GM12878 (cell line): ENCODE measurements at regions not wholly inside any gene's neighbourhood (a gene's known extent, or its start where the extent isn't known, plus 50 kb on each side); places are given as distances from the start of the nearest gene placed in this dataset.
A peak's percentile ranks its signal among the peaks of the same experiment; 100 is the strongest.

Experiments used
- ATAC-seq: fragments of 200-7000 bp; cut with Tn5 transposase; 3 replicates; pipeline ENCODE4 v1.9.1; 2020; ENCODE audit warnings: mild to moderate bottlenecking, moderate library complexity
- BruUV-seq: library from RNA; stranded (reverse); fragments of 400-500 nt; replicated peaks from 2 replicates; lab custom pipeline; 2021; lab: Mats Ljungman, UMichigan
- CTCF ChIA-PET: fragments of 300-600 bp; sonication (Branson Sonifier 250); formaldehyde crosslinking; extraction: SDS; loops from one replicate; lab custom pipeline; 2021; ENCODE audit warnings: inconsistent platforms; lab: Yijun Ruan, JAX
- POLR2A ChIA-PET: fragments of 350-600 bp; formaldehyde crosslinking; extraction: SDS; loops from one replicate; lab custom pipeline; 2021; ENCODE audit warnings: inconsistent platforms; lab: Charles Lee
- RAD21 ChIA-PET: fragments of 300-600 bp; sonication (Branson Sonifier 250); formaldehyde crosslinking; loops from one replicate; lab custom pipeline; 2023; ENCODE audit warnings: antibody characterized with exemption; ENCODE audit not compliant: unreplicated experiment; lab: Charles Lee
- SMC1A ChIA-PET: fragments of 300-600 bp; sonication (Branson Sonifier 250); formaldehyde crosslinking; loops from one replicate; lab custom pipeline; 2023; ENCODE audit not compliant: unreplicated experiment, uncharacterized antibody; lab: Charles Lee
- DNase-seq: peaks from one replicate; pipeline ENCODE4 v3.0.0-alpha.2; 2011; ENCODE audit warnings: low read depth, low spot score
- FAIRE-seq: peaks from 3 replicates; lab custom pipeline; 2011; peaks lifted over from hg19 to GRCh38; lab: Jason Lieb, UNC
- H2AFZ ChIP-seq: 2 replicates; pipeline ENCODE4 v1.6.0; 2011; ENCODE audit warnings: low read depth, low read length, control low read depth; ENCODE audit not compliant: control insufficient read depth
- H3K27ac ChIP-seq: 2 replicates; pipeline ENCODE4 v1.5.1; 2011; ENCODE audit warnings: control low read depth; ENCODE audit not compliant: control insufficient read depth, insufficient read depth
- H3K27me3 ChIP-seq, 2 experiments: replicated peaks in 1 of 2; 2 replicates each; pipeline versions ENCODE4 v1.6.0 to v1.6.1; 2011; ENCODE audit warnings: low read length in 1 of 2; ENCODE audit not compliant: control insufficient read depth in 2 of 2, insufficient read depth in 2 of 2
- H3K36me3 ChIP-seq, 2 experiments: 2 replicates each; pipeline ENCODE4 v1.5.1; 2011; ENCODE audit warnings: low read length in 1 of 2; ENCODE audit not compliant: control insufficient read depth in 2 of 2, insufficient read depth in 2 of 2
- H3K4me1 ChIP-seq: 2 replicates; pipeline ENCODE4 v1.6.1; 2011; ENCODE audit warnings: mild to moderate bottlenecking, low read length, moderate library complexity, mixed read lengths; ENCODE audit not compliant: control insufficient read depth, insufficient read depth
- H3K4me2 ChIP-seq: 2 replicates; pipeline ENCODE4 v1.6.0; 2011; ENCODE audit warnings: control low read depth; ENCODE audit not compliant: control insufficient read depth, insufficient read depth
- H3K4me3 ChIP-seq: fragments of 200-600 bp; sonication (generic); 2 replicates; pipeline ENCODE4 v1.5.1; 2016
- H3K79me2 ChIP-seq: 2 replicates; pipeline ENCODE4 v1.6.0; 2011; ENCODE audit warnings: low read length; ENCODE audit not compliant: control insufficient read depth, insufficient read depth
- H3K9ac ChIP-seq: 2 replicates; pipeline ENCODE4 v1.8.0; 2011; ENCODE audit warnings: low read length, control low read depth, mixed read lengths; ENCODE audit not compliant: control insufficient read depth, insufficient read depth
- H3K9me3 ChIP-seq: replicated peaks from 3 replicates; pipeline ENCODE4 v1.5.1; 2011; ENCODE audit warnings: mild to moderate bottlenecking, low read length; ENCODE audit not compliant: control insufficient read depth, insufficient read depth
- H4K20me1 ChIP-seq: 2 replicates; pipeline ENCODE4 v1.6.0; 2011; ENCODE audit not compliant: control insufficient read depth, insufficient read depth
- HDAC2 ChIP-seq: fragments of 200-600 bp; sonication (generic); IDR thresholded peaks from 2 replicates; pipeline ENCODE4 v1.6.1; 2017
- LARP7 ChIP-seq: fragments of 450-650 bp; IDR thresholded peaks from 2 replicates; pipeline ENCODE4 v1.6.1; 2017; ENCODE audit warnings: mild to moderate bottlenecking
- MAX ChIP-seq: IDR thresholded peaks from 2 replicates; pipeline ENCODE4 v1.6.1; 2012; ENCODE audit warnings: low read depth, low read length, improper control_type of control experiment
- PAX8 ChIP-seq: fragments of 450-650 bp; IDR thresholded peaks from 2 replicates; pipeline ENCODE4 v1.6.1; 2017; ENCODE audit warnings: mild to moderate bottlenecking, moderate library complexity
- POLR2AphosphoS5 ChIP-seq: IDR thresholded peaks from 2 replicates; pipeline ENCODE4 v1.6.1; 2011; ENCODE audit warnings: mild to moderate bottlenecking, low read length, inconsistent platforms
- TARDBP ChIP-seq: IDR thresholded peaks from 2 replicates; pipeline ENCODE4 v1.6.1; 2016; ENCODE audit warnings: borderline replicate concordance
- WGBS: methylation state at CpG from one replicate; pipeline ENCODE4 v1.1.6; 2016; ENCODE audit warnings: low lambda C conversion rate; ENCODE audit not compliant: insufficient replicate concordance, insufficient coverage; ENCODE audit errors: missing lambda C conversion rate; 5-methylcytosine and 5-hydroxymethylcytosine counted together
- in situ Hi-C: fragments of 300-500 bp; cut with MboI; formaldehyde crosslinking; loops from 9 replicates; pipeline ENCODE4 v1.14.3; 2018; ENCODE audit warnings: mixed read lengths
- intact Hi-C: fragments of 100-400 bp; cut with micrococcal nuclease; formaldehyde crosslinking; loops from one replicate; pipeline ENCODE4 v1.14.2; 2022; ENCODE audit not compliant: unreplicated experiment

GRCh38 chr14:105837349-105838063, 311.1 kb downstream of the TMEM121 start:
- Histone ChIP-seq H3K9me3 (no peaks in the 10 kb centered on the region), H3K27me3 (no peaks in the 10 kb centered on the region), H3K27ac (no peak overlapping the region), H3K4me3 (no peak overlapping the region), H3K9ac (no peak overlapping the region), H4K20me1 (no peaks in the 10 kb centered on the region), H3K36me3 (peaks cover 0 to 11% of the 10 kb centered on the region in 2 experiments; a peak in 2 of 4 replicates), H2AFZ (no peak overlapping the region), H3K4me2 (no peak overlapping the region), H3K79me2 (no peaks in the 10 kb centered on the region), H3K4me1 (no peaks in the 10 kb centered on the region)
- no CpG with 5 or more reads among the region's 20 CpGs for WGBS
- POLR2A ChIA-PET: no interaction called here
- RAD21 ChIA-PET: no interaction called here
- in situ Hi-C loops: no loop called here
- TF ChIP-seq LARP7 (no peak), HDAC2 (no peak), POLR2AphosphoS5 (peak; percentile 62; the same call in 1 of the 2 replicates), MAX (no peak)
- FAIRE-seq: no peak
- DNase-seq: no peak
- SMC1A ChIA-PET: no interaction called here
- CTCF ChIA-PET: interaction anchor here (1.6 kb wide), 1 partner anchor 440 kb away, joined by 5 read pairs; no protein-coding TSS in a partner anchor
- ATAC-seq: no peak
- intact Hi-C loops: loop anchor here (5.0 kb wide), 1 partner anchor 535 kb away; no protein-coding TSS in a partner anchor
- no TSS peak for BruUV-seq

DNA sequence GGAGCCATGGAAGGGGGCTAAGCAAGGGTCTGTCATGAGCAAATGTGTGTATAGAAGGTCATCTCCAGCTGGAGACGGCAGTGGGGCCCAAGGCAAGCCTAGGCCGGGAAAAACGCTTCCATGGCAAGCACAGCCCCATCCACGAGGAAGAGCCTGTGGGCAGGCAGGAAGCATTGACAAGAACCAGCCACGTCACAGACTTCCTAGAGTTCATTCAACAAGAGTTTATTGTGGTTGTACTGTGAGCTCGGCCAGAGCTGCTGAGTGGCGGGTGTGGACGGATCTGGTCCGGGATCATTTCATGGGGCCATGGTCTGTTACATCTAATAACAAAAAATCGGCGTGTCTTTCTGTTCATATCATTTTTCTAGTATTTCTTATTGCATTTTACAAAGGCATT, 311.7 kb downstream of the TMEM121 start:
- H3K9me3 ChIP-seq: no peaks in the 10 kb centered on the region
- H3K79me2 ChIP-seq: no peaks in the 10 kb centered on the region
- no peaks in the 10 kb centered on the region for H3K4me1 ChIP-seq
- no peak for FAIRE-seq
- H3K27ac ChIP-seq: no peak overlapping the region
- no TSS peak for BruUV-seq
- TF ChIP-seq PAX8: no peak
- TF ChIP-seq TARDBP: no peak
- TF ChIP-seq, all 136 proteins: peak for 0
- Histone ChIP-seq H4K20me1 (no peaks in the 10 kb centered on the region), H2AFZ (no peak overlapping the region), H3K4me3 (no peak overlapping the region), H3K27me3 (no peaks in the 10 kb centered on the region), H3K36me3 (peaks cover 0 to 11% of the 10 kb centered on the region in 2 experiments; a peak in 2 of 4 replicates), H3K9ac (no peak overlapping the region), H3K4me2 (no peak overlapping the region)
- RAD21 ChIA-PET: no interaction called here
- no peak for ATAC-seq
- intact Hi-C loops: loop anchor here (5.0 kb wide), 1 partner anchor 534 kb away; no protein-coding TSS in a partner anchor
- WGBS: no CpG with 5 or more reads among the region's 11 CpGs
- CTCF ChIA-PET: no interaction called here
- in situ Hi-C loops: no loop called here
- DNase-seq: no peak
- POLR2A ChIA-PET: no interaction called here
- SMC1A ChIA-PET: interaction anchor here (1.1 kb wide), 1 partner anchor 20 kb away, joined by 3 read pairs; no protein-coding TSS in a partner anchor
